Prostate gland (tissue), 2 donors: ENCODE measurements at regions not wholly inside any gene's neighbourhood (a gene's known extent, or its start where the extent isn't known, plus 50 kb on each side); places are given as distances from the start of the nearest gene placed in this dataset.

Source experiments
- DNase-seq: peaks from one replicate; pipeline ENCODE4 v3.0.0-alpha.2; 2019; ENCODE audit warnings: low spot score
- H3K27ac ChIP-seq, 2 donors: fragments of 200-600 bp; sonication (generic); 2 replicates each; pipeline ENCODE4 v1.5.1; 2017 to 2019
- H3K27me3 ChIP-seq: fragments of 200-600 bp; sonication (generic); replicated peaks from 2 replicates; pipeline ENCODE4 v1.5.1; 2019; ENCODE audit not compliant: insufficient read depth
- H3K36me3 ChIP-seq, 2 donors: fragments of 200-600 bp; sonication (generic); 1 replicate in 1 of 2; 2 replicates in 1 of 2; pipeline versions ENCODE4 v1.5.1 to v1.8.1; 2017 to 2019
- H3K4me1 ChIP-seq: fragments of 200-600 bp; sonication (generic); replicated peaks from 2 replicates; pipeline ENCODE4 v1.5.1; 2019
- H3K4me3 ChIP-seq, 2 donors: fragments of 200-600 bp; sonication (generic); 2 replicates each; pipeline ENCODE4 v1.5.1; 2017 to 2019
- H3K9me3 ChIP-seq: fragments of 200-600 bp; sonication (generic); 2 replicates; pipeline ENCODE4 v1.5.1; 2017
- POLR2A ChIP-seq: fragments of 450-650 bp; IDR thresholded peaks from one replicate; pipeline ENCODE4 v1.6.1; 2016; ENCODE audit warnings: antibody characterized with exemption, mild to moderate bottlenecking
- POLR2AphosphoS5 ChIP-seq: sonication (generic); formaldehyde crosslinking; IDR thresholded peaks from one replicate; pipeline ENCODE4 v1.6.1; 2017; ENCODE audit warnings: antibody characterized with exemption
- WGBS: methylation state at CpG from one replicate; pipeline ENCODE4 v1.1.5; 2018; 5-methylcytosine and 5-hydroxymethylcytosine counted together
- intact Hi-C: fragments of 100-400 bp; cut with DNase I; formaldehyde crosslinking; loops from one replicate; pipeline ENCODE4 v1.14.2; 2022
- TF ChIP-seq, protein P1 (sequence below), 4 experiments: fragments of 200-600 bp in 2 of 4; fragments of 450-650 bp in 2 of 4; sonication (generic) in 2 of 4; IDR thresholded peaks; 1 replicate in 3 of 4; 2 replicates in 1 of 4; pipeline ENCODE4 v1.5.1; 2016 to 2019; ENCODE audit warnings: antibody characterized with exemption in 4 of 4, mild to moderate bottlenecking in 2 of 4, moderate library complexity in 2 of 4

GRCh38 chr17:36723459-36724025, 122.2 kb downstream of the MRM1 start:
- no peaks in the 10 kb centered on the region for H3K36me3 ChIP-seq
- no peak overlapping the region for H3K27ac ChIP-seq
- TF ChIP-seq POLR2AphosphoS5 (no peak), POLR2A (no peak)
- TF ChIP-seq, protein P1, sequence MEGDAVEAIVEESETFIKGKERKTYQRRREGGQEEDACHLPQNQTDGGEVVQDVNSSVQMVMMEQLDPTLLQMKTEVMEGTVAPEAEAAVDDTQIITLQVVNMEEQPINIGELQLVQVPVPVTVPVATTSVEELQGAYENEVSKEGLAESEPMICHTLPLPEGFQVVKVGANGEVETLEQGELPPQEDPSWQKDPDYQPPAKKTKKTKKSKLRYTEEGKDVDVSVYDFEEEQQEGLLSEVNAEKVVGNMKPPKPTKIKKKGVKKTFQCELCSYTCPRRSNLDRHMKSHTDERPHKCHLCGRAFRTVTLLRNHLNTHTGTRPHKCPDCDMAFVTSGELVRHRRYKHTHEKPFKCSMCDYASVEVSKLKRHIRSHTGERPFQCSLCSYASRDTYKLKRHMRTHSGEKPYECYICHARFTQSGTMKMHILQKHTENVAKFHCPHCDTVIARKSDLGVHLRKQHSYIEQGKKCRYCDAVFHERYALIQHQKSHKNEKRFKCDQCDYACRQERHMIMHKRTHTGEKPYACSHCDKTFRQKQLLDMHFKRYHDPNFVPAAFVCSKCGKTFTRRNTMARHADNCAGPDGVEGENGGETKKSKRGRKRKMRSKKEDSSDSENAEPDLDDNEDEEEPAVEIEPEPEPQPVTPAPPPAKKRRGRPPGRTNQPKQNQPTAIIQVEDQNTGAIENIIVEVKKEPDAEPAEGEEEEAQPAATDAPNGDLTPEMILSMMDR (IDR thresholded peaks at IDR 0.05): no peak
- H3K4me1 ChIP-seq: peaks cover 4% of the 10 kb centered on the region
- intact Hi-C loops: no loop called here
- no peak for DNase-seq
- WGBS: 77% methylated on average over 6 of the region's 6 CpGs
- H3K9me3 ChIP-seq: no peaks in the 10 kb centered on the region
- H3K4me3 ChIP-seq: no peak overlapping the region
- H3K27me3 ChIP-seq: peaks cover 2% of the 10 kb centered on the region

GRCh38 chr17:36726199-36726598, 124.8 kb downstream of the MRM1 start:
- 86% methylated on average over 4 of the region's 4 CpGs for WGBS
- no peak overlapping the region for H3K4me3 ChIP-seq
- H3K27ac ChIP-seq: no peak overlapping the region
- intact Hi-C loops: no loop called here
- peaks cover 3% of the 10 kb centered on the region for H3K4me1 ChIP-seq
- no peaks in the 10 kb centered on the region for H3K36me3 ChIP-seq
- H3K27me3 ChIP-seq: peaks cover 2% of the 10 kb centered on the region
- TF ChIP-seq POLR2AphosphoS5 (no peak), POLR2A (no peak)
- TF ChIP-seq, protein P1 (IDR thresholded peaks at IDR 0.05): no peak
- no peaks in the 10 kb centered on the region for H3K9me3 ChIP-seq
- DNase-seq: no peak

DNA sequence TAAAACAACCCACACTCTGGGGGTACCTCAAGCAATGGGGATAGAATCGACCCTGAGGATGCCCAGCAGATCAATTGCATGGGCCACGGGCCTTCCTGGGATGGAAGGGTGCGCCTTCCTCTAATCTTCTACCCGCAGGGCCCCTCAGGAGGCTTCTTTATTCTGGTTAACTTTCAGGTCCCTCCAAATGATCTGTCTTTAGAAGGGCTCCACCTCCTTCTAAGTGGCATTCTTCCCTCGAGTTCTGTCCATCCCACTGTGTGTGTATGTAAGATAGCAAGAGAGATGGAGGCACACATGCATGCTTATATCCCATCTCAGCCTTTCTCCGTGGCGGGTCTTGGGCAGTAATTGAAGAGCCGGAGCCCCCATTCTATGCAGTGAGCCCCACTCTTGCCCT, 125.7 kb downstream of the MRM1 start:
- H3K27me3 ChIP-seq: peaks cover 2% of the 10 kb centered on the region
- TF ChIP-seq POLR2AphosphoS5: no peak
- TF ChIP-seq, protein P1 (IDR thresholded peaks at IDR 0.05): no peak
- TF ChIP-seq POLR2A: no peak
- no peaks in the 10 kb centered on the region for H3K4me1 ChIP-seq
- no peaks in the 10 kb centered on the region for H3K9me3 ChIP-seq
- no peaks in the 10 kb centered on the region for H3K36me3 ChIP-seq
- intact Hi-C loops: no loop called here
- no peak overlapping the region for H3K27ac ChIP-seq
- DNase-seq: no peak
- 87% methylated on average over 8 of the region's 8 CpGs for WGBS
- no peak overlapping the region for H3K4me3 ChIP-seq

GRCh38 chr17:36727577-36727976, 126.2 kb downstream of the MRM1 start:
- Histone ChIP-seq H3K36me3 (no peaks in the 10 kb centered on the region), H3K4me1 (no peaks in the 10 kb centered on the region), H3K27ac (no peak overlapping the region), H3K9me3 (no peaks in the 10 kb centered on the region), H3K4me3 (no peak overlapping the region), H3K27me3 (peaks cover 2% of the 10 kb centered on the region)
- intact Hi-C loops: no loop called here
- 66% methylated on average over 4 of the region's 4 CpGs for whole genome bisulfite sequencing
- TF ChIP-seq, protein P1 (IDR thresholded peaks at IDR 0.05): no peak
- no peak for TF ChIP-seq POLR2A
- TF ChIP-seq POLR2AphosphoS5: no peak
- no peak for DNase-seq
